Psoas muscle (tissue), 7 donors: ENCODE measurements at regions not wholly inside any gene's neighbourhood (a gene's known extent, or its start where the extent isn't known, plus 50 kb on each side); places are given as distances from the start of the nearest gene placed in this dataset.

Experiments
- ATAC-seq, 4 donors: fragments of 200-7000 bp; cut with Tn5 transposase; one replicate each; pipeline ENCODE4 v1.9.1; 2020; ENCODE audit warnings: moderate library complexity in 3 of 4, mild to moderate bottlenecking in 2 of 4
- DNase-seq, 2 donors: peaks; one replicate each; pipeline ENCODE4 v3.0.0-alpha.2; 2020
- H3K27ac ChIP-seq: fragments of 200-600 bp; one replicate; pipeline ENCODE4 v1.8.0; 2022
- H3K27me3 ChIP-seq, 3 donors: fragments of 200-600 bp in 1 of 3; one replicate each; pipeline versions ENCODE4 v1.6.1 to v1.8.0; 2013 to 2022; ENCODE audit warnings: low read length in 2 of 3, mild to moderate bottlenecking in 2 of 3, moderate library complexity in 1 of 3; ENCODE audit not compliant: insufficient read depth in 3 of 3
- H3K36me3 ChIP-seq, 2 donors: fragments of 200-600 bp in 1 of 2; one replicate each; pipeline versions ENCODE4 v1.6.1 to v1.8.0; 2013 to 2022; ENCODE audit warnings: low read depth in 1 of 2, mild to moderate bottlenecking in 1 of 2, moderate library complexity in 1 of 2; ENCODE audit not compliant: insufficient read depth in 1 of 2
- H3K4me1 ChIP-seq: fragments of 200-600 bp; one replicate; pipeline ENCODE4 v1.8.0; 2022
- H3K4me3 ChIP-seq: fragments of 200-600 bp; one replicate; pipeline ENCODE4 v1.8.0; 2022; ENCODE audit warnings: mild to moderate bottlenecking
- H3K9me3 ChIP-seq: fragments of 200-600 bp; one replicate; pipeline ENCODE4 v1.8.0; 2022
- CTCF ChIP-seq: fragments of 200-600 bp; IDR thresholded peaks from one replicate; pipeline ENCODE4 v1.8.0; 2022; ENCODE audit warnings: antibody characterized with exemption
- WGBS, 3 donors: extraction: QIAGEN DNeasy Blood & Tissue Kit; methylation state at CpG; one replicate each; pipeline versions ENCODE4 v1.1.6 to v1.1.7; 2013; 5-methylcytosine and 5-hydroxymethylcytosine counted together
- intact Hi-C, 2 donors: fragments of 100-400 bp; cut with DNase I; formaldehyde crosslinking; loops; one replicate each; pipeline versions ENCODE4 v1.11.0 to v1.14.2; 2022
- donor health status: healthy with polysubstance abuse.
- donor health status: DM: no; HTN: no; CAD: no; lungs with moderate emphysema.
- donor health status: Bipolar disorder and iron deficiency.
- donor health status: healthy.
- donor health status: DM: yes; HTN: yes; CAD: no.
- donor health status: DM: no; HTN: no; CAD: no.
- donor health status: DM: yes; HTN: yes; CAD: no.

- WGBS, 3 donors = 65 to 75% (median 66%) methylated on average over 8 of the region's 8 CpGs
- no peaks in the 10 kb centered on the region for H3K4me1 ChIP-seq
Observed at GRCh38 chr1:30035522-30036228, 687.7 kb downstream of the MATN1 start.

DNA sequence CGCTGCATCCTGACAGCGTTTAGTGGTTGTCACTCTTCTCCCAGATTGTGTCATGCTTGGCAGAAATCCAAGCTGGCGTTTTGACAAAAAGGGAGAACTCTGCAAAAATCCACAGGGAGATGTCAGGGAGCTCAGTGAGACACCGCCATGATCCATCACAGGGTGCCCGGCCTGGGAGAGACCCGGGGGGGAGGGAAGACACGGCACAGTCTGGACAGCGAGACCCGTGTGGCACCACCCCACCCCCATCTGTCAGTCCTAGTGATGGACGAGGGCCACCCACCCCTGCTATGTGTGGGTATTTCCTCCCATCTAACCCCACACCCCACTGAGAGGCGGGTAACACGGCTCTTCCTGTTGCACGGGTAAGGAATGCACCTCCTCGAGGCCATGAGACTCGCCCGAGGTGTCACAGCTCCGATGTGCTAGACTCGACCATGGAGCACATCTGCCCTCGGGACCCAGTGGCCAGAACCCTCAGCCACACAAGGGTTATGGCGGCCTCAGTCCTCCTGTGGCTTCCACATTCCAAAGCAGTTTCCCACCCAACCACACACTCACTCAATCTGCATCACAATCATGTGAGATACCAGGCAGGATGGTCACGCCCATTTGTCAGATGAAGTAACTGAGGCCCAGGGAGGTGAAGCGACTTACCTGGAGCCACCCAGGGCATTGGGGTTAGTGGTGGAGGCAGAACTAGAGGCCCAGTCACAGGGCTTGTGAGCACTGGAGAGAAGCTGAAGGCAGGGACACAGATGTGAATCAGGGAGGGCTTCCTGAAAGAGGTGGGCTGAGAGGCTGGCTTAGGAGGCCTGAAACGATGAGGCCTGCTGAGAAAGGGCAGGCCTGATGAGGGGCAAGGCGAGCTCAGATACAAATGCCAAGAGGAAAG is 688.5 kb downstream of the MATN1 start:
- no peak overlapping the region for H3K4me3 ChIP-seq
- peaks cover 0 to 9% (median 1%) of the 10 kb centered on the region in 3 donors for H3K27me3 ChIP-seq
- intact Hi-C loops = no loop called here
- no peaks in the 10 kb centered on the region for H3K36me3 ChIP-seq
- TF ChIP-seq CTCF = no peak
- no peak overlapping the region for H3K27ac ChIP-seq
- ATAC-seq (no peak), DNase-seq (no peak)
- 34 to 38% (median 38%) methylated on average over 23 to 24 of the region's 24 CpGs for WGBS, 3 donors
- no peaks in the 10 kb centered on the region for H3K4me1 ChIP-seq
- no peaks in the 10 kb centered on the region for H3K9me3 ChIP-seq

More at GRCh38 chr1:30035522-30036228, 687.7 kb downstream of the MATN1 start:
- H3K9me3 ChIP-seq = no peaks in the 10 kb centered on the region
- no peak overlapping the region for H3K4me3 ChIP-seq
- DNase-seq (no peak), ATAC-seq (no peak)
- TF ChIP-seq CTCF = no peak
- peaks cover 0 to 9% (median 1%) of the 10 kb centered on the region in 3 donors for H3K27me3 ChIP-seq
- H3K36me3 ChIP-seq = no peaks in the 10 kb centered on the region
- H3K27ac ChIP-seq = no peak overlapping the region
- intact Hi-C loops = no loop called here

GRCh38 chr1:30034105-30034626 is 689.2 kb downstream of the MATN1 start:
- WGBS, 3 donors = 55 to 63% (median 56%) methylated on average over 10 to 11 of the region's 11 CpGs
- DNase-seq = no peak
- Histone ChIP-seq H3K9me3 (no peaks in the 10 kb centered on the region), H3K36me3 (no peaks in the 10 kb centered on the region), H3K27ac (no peak overlapping the region), H3K27me3 (peaks cover 0 to 9% (median 1%) of the 10 kb centered on the region in 3 donors), H3K4me1 (no peaks in the 10 kb centered on the region), H3K4me3 (no peak overlapping the region)
- no peak for TF ChIP-seq CTCF
- ATAC-seq = no peak
- intact Hi-C loops = no loop called here

DNA sequence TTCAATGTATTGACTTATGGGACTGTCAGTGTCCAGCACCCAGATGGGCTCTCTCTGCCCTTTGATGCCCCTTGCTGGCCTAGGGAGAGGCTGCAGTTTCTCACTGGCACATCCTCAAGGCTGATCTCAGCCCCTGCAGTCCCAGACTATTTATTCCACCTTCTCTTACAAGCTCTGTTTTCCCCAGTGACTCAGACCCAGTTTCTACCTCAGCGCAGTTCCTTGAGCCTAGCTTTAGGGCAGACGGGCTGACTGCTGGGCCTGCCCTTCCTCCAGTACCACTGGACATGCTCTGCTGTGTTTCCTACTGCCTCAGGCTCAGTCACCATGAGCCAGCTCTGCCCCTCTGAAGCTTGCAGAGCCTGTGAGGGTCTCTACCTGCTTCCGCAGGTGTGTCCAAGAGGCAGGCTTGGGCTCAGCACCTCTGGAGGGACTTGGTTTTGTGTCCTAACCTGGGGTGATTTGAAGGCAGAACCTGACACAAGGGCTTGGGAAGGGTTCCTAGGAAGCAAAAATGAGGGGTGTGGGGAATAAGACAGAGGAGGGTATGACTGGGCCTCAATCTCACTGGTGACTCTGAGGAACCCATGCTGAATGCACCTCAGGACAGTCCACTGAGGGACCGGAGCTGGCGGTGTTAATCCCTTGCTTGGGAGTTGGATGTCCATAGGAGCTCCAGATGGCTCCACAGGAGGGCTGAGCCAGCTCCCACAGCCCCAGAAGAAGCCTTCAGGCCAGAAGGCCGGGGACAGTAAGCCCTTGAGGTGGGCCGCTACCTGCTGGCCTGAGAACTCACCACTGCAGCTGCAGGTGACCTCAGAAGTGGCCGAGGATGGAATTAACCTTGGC is 689.9 kb downstream of the MATN1 start:
- no peak for ATAC-seq
- Histone ChIP-seq H3K4me1 (no peaks in the 10 kb centered on the region), H3K27ac (no peak overlapping the region), H3K4me3 (no peak overlapping the region), H3K27me3 (peaks cover 0 to 13% (median 1%) of the 10 kb centered on the region in 3 donors), H3K9me3 (no peaks in the 10 kb centered on the region), H3K36me3 (no peaks in the 10 kb centered on the region)
- no peak for TF ChIP-seq CTCF
- DNase-seq = no peak
- 80 to 90% (median 81%) methylated on average over 8 of the region's 8 CpGs for WGBS, 3 donors
- intact Hi-C loops = no loop called here
